ENCODE measurements at regions not wholly inside any gene's neighbourhood (a gene's known extent, or its start where the extent isn't known, plus 50 kb on each side); places are given as distances from the start of the nearest gene placed in this dataset.
"Not testable (repeated sequence)": the region's sequence is repeated elsewhere in the genome, so short reads cannot be mapped to it uniquely, and the experiment has no call there.

- TF ChIP-seq CTCF (conservative IDR thresholded peaks at IDR 0.05); EZH2 (IDR thresholded peaks at IDR 0.05; ENCODE audit: low read depth): not testable (repeated sequence)
Observed at GRCh38 chrX:92760963-92761362, 912.4 kb downstream of the NAP1L3 start.
